ENCODE measurements at regions not wholly inside any gene's neighbourhood (a gene's known extent, or its start where the extent isn't known, plus 50 kb on each side); places are given as distances from the start of the nearest gene placed in this dataset.
A peak's percentile ranks its signal among the peaks of the same experiment; 100 is the strongest.
"Not testable (repeated sequence)": the region's sequence is repeated elsewhere in the genome, so short reads cannot be mapped to it uniquely, and the experiment has no call there.

DNA sequence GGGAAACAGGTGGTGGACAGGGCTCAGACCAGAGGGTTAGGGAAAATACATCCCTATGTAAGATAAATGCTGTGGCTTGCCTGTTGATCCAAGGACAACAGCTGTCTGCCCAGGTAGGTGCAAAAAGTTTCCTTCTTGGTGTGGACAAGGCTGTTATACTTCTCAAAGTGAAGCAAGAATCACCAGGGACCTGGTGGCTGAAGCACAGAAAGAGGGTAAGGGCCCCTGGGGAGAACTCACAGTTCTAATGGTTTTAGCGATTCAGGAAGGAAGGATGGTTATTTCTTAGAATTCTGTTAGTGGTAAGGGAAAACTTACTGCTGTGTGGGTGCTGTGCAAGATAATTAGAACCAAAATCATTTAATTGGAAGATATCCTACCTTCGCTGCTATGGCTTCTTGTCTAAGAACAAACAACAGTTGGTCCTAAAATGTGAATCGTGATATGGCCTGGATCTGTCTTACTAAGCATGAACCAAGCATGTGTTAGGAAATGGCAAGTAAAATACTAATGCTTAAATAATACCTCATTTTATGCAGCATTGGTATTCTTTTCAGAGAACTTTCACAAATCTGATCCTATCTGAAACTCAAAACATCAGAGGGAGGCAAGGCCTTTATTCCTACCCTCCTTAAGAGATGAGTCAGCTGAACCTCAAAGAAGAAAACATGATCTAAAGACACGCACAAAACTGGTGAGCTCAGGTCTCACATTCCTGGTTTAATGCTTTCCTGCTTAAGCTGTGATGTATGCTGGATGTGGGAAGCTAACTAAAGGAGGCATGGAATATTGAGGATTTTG is 159.2 kb upstream of the THUMPD2 start:
- in situ Hi-C loops (cut with HindIII; ENCODE audit: low pct_ligation_motif_present, low pct_unique_long_range_greater_than_20kb, low sequenced_read_pairs), result no loop called here
- no peak for DNase-seq

- DNase-seq, result no peak
- in situ Hi-C loops (cut with HindIII; ENCODE audit: low pct_ligation_motif_present, low pct_unique_long_range_greater_than_20kb, low sequenced_read_pairs), result no loop called here
These were observed 158.6 kb upstream of the THUMPD2 start for GRCh38 chr2:39937621-39938020.

DNA sequence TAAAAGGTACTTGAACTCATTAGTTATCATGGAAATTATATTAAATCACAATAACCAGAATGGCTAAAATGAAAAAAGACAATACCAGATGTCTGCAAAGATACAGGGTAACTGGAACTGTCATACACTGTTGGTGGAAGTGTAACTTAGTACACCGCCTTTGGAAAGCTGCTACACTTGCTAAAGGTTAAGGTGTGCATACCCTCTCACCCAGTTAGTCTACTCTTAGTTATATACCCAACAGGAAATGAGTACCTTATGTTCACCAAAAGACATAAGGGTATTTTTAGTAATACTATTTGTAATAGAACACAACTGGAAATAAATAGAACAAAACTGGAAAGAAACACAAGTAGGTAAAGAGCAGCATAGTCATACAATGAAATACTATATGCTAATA is 155.8 kb upstream of the THUMPD2 start:
- DNase-seq, result no peak
- in situ Hi-C loops (cut with HindIII; ENCODE audit: low pct_ligation_motif_present, low pct_unique_long_range_greater_than_20kb, low sequenced_read_pairs), result no loop called here

GRCh38 chr2:39933196-39933595 is 154.1 kb upstream of the THUMPD2 start:
- DNase-seq, result no peak
- in situ Hi-C loops (cut with HindIII; ENCODE audit: low pct_ligation_motif_present, low pct_unique_long_range_greater_than_20kb, low sequenced_read_pairs), result no loop called here

- in situ Hi-C loops (cut with HindIII; ENCODE audit: low pct_ligation_motif_present, low pct_unique_long_range_greater_than_20kb, low sequenced_read_pairs), result no loop called here
These were observed 153.1 kb upstream of the THUMPD2 start for GRCh38 chr2:39932198-39932597.

GRCh38 chr2:39930175-39930917 is 151.3 kb upstream of the THUMPD2 start:
- in situ Hi-C loops (cut with HindIII; ENCODE audit: low pct_ligation_motif_present, low pct_unique_long_range_greater_than_20kb, low sequenced_read_pairs), result no loop called here
- DNase-seq, result no peak

More at GRCh38 chr2:39932198-39932597, 153.1 kb upstream of the THUMPD2 start:
- no peak for DNase-seq

GRCh38 chr2:39929531-39929930 is 150.5 kb upstream of the THUMPD2 start:
- no peak for DNase-seq
- in situ Hi-C loops (cut with HindIII; ENCODE audit: low pct_ligation_motif_present, low pct_unique_long_range_greater_than_20kb, low sequenced_read_pairs), result no loop called here

GRCh38 chr2:39925312-39925711 is 146.3 kb upstream of the THUMPD2 start:
- DNase-seq, result no peak
- in situ Hi-C loops (cut with HindIII; ENCODE audit: low pct_ligation_motif_present, low pct_unique_long_range_greater_than_20kb, low sequenced_read_pairs), result no loop called here

- in situ Hi-C loops (cut with HindIII; ENCODE audit: low pct_ligation_motif_present, low pct_unique_long_range_greater_than_20kb, low sequenced_read_pairs), result no loop called here
These were observed 144.4 kb upstream of the THUMPD2 start for GRCh38 chr2:39923455-39923854.

GRCh38 chr2:39922679-39923405 is 143.8 kb upstream of the THUMPD2 start:
- in situ Hi-C loops (cut with HindIII; ENCODE audit: low pct_ligation_motif_present, low pct_unique_long_range_greater_than_20kb, low sequenced_read_pairs), result no loop called here
- no peak for DNase-seq

More at GRCh38 chr2:39923455-39923854, 144.4 kb upstream of the THUMPD2 start:
- no peak for DNase-seq

- no peak for DNase-seq
- in situ Hi-C loops (cut with HindIII; ENCODE audit: low pct_ligation_motif_present, low pct_unique_long_range_greater_than_20kb, low sequenced_read_pairs), result no loop called here
These were observed 141.3 kb upstream of the THUMPD2 start for GRCh38 chr2:39920307-39920801.

DNA sequence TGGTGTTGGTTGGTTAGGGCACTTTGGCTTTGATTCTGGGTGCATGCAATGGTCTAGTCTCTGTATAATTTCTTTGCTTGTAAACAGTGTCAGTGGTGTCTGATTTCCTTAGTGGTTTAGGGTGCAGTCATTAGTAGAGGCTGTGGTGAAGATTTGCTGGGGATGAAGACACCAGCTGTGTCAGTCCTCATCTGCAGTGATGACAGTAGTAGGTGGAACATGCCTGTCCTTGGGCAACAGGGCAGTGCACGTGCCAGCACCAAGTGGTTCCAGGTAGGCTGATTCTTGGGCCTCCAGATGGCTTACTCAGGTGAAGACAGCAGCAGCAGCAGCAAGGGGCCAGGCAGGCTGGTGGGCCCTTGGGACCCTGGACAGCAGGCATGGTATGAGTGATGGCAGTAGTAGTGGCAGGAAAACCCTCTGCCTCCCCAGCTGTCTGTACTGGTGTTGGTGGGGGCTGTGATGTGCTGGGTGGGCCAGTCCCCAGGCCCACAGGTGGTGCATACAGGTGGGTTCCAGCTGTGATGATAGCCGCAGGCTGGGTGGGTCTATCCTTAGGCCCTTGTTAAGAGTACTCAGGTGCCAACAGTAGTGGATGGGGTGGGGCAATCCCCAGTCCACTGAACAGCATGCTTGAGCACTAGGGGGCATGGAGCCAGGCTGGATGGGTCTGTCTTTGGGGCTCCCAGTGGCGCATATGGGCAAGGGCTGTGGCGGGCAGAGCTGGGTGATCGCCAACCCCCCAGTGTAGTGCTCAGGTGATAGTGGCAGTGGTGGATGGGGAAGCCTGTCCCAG is 140.7 kb upstream of the THUMPD2 start:
- DNase-seq, result no peak
- in situ Hi-C loops (cut with HindIII; ENCODE audit: low pct_ligation_motif_present, low pct_unique_long_range_greater_than_20kb, low sequenced_read_pairs), result no loop called here

- DNase-seq, result no peak
- in situ Hi-C loops (cut with HindIII; ENCODE audit: low pct_ligation_motif_present, low pct_unique_long_range_greater_than_20kb, low sequenced_read_pairs), result no loop called here
These were observed 139.8 kb upstream of the THUMPD2 start for GRCh38 chr2:39918886-39919285.

DNA sequence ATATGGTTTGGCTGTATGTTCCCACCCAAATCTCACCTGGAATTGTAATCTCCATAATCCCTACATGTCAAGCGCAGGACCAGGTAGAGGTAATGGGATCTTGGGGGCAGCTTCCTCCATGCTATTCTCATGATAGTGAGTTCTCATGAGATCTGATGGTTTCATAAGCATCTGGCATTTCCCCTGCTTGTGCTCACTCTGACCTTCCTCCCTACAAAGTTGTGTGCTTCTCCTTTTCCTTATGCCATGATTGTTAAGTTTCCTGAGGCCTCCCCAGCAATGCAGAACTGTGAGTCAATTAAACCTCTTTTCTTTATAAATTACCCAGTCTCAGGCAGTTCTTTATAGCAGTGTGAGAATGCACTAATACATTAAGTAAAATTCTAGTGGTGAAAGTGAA is 138.3 kb upstream of the THUMPD2 start:
- in situ Hi-C loops (cut with HindIII; ENCODE audit: low pct_ligation_motif_present, low pct_unique_long_range_greater_than_20kb, low sequenced_read_pairs); DNase-seq: not testable (repeated sequence)

GRCh38 chr2:39914949-39915348 is 135.9 kb upstream of the THUMPD2 start:
- in situ Hi-C loops (cut with HindIII; ENCODE audit: low pct_ligation_motif_present, low pct_unique_long_range_greater_than_20kb, low sequenced_read_pairs), result no loop called here
- DNase-seq, result no peak

DNA sequence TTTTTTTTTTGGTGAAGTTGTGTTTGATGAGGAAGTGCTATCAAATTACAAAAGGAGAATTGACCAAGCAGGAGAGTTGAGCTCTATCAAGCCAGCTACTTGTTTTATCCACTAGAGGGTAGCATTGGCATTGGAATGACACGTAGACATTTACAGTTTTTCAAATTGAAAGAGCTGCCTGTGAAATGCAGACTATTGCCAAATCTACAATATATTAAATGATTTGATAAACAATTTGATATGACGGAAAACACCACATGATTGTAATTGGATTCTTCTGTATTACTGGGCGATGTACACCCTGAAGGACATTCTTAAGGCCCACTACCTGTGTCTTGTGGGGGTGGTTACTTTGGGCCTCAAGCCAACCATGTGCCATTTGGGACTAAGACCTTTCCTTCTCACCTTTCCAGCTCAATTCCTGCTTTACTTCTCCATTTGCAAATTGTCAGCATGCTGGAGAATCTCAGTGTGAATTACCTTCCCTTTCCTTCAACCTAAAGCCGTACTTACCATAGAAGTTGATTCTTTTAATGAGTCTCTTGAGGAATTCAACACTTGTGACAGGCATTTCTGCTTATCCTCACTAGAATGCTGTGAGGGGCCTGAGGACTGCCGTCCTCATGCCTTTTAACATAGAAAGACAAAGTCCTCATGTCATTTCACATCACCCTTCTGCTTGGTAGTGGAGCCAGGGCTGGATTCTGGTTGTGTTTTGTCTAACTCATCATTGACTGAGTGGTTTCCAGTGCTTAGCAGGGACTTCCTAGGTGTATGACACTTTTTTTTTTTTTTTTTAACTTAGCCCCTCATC is 134.8 kb upstream of the THUMPD2 start:
- in situ Hi-C loops (cut with HindIII; ENCODE audit: low pct_ligation_motif_present, low pct_unique_long_range_greater_than_20kb, low sequenced_read_pairs), result no loop called here
- DNase-seq, result peak; percentile 70

- no peak for DNase-seq
- in situ Hi-C loops (cut with HindIII; ENCODE audit: low pct_ligation_motif_present, low pct_unique_long_range_greater_than_20kb, low sequenced_read_pairs), result no loop called here
These were observed 123.0 kb upstream of the THUMPD2 start for GRCh38 chr2:39902103-39902502.

DNA sequence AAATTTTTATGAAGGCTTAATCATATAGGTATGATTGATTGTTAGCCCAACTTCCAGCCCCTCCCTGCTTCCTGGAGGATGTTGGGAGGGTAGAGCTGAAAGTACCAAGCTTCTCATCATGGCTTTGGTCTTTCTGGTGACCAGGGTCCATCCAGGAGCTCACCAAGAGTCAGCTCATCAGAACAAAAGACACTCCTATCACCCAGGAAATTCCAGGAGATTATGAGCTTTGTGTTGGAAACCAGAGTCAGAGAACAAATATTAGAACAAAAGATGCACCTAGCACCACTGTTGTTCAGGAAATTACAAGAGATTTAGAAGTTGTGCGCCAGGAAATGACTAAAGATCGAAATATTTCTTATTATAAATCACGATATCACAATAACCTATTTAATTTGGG is 119.9 kb upstream of the THUMPD2 start:
- no peak for DNase-seq

More for the DNA sequence above, 119.9 kb upstream of the THUMPD2 start:
- in situ Hi-C loops (cut with HindIII; ENCODE audit: low pct_ligation_motif_present, low pct_unique_long_range_greater_than_20kb, low sequenced_read_pairs), result no loop called here

Data from ACHN (cell line).